ENCODE measurements at regions not wholly inside any gene's neighbourhood (a gene's known extent, or its start where the extent isn't known, plus 50 kb on each side); places are given as distances from the start of the nearest gene placed in this dataset.
"Not testable (repeated sequence)": the region's sequence is repeated elsewhere in the genome, so short reads cannot be mapped to it uniquely, and the experiment has no call there.

DNA sequence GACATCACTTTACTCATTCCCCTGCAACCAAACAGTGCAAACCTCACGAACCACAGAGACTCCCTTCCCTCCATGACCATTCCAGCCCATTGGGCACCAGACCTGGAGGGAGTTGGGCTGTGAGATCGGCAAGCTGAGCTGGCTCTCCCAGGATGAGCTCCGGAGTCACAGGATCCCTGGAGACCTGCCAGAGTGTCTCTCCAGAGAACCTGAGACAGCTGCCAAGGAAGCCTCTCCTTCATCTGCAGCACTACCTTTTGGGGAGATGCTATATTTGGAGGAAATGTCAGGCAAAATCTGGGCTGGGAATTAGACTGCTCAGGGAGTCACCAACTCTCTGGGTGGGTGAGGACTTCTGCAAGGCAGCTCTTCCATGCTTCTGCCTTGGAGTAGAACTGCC lies 417.4 kb downstream of the TNS1 start:
- DNase-seq (ENCODE audit: low read depth) = no peak

DNA sequence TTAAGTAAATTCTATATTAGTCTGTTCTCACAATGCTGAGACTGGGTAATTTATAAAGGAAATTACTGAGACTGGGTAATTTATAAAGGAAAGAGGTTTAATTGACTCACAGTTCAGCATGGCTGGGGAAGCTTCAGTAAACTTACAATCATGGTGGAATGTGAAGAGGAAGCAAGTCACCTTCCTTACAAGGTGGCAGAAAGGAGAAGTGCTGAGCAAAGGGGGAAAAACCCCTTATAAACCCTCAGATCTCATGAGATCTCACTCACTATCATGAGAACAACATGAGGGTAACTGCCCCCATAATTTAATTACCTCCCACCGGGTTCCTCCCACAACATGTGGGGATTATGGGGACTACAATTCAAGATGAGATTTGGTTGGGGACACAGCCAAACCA lies 422.4 kb downstream of the TNS1 start:
- DNase-seq (ENCODE audit: low read depth) = not testable (repeated sequence)

DNA sequence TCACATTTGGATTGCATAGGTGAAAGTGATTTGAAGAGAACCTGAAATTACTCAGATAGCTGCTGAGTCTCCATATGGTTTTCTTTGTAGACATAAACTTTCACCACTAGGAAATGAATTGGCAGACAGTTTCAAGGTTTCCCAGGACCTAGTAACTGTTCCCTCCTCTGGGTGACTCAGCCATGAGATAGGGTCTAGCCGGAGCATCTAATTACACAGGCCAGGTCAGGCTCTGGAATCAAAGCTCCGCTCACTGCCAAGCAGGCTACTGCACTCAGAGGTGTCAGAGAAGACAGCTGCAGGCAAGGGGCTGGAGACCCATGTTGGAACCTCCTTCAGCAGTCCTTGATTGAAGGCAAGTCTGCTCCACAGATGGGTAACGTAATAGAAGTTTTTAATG lies 429.2 kb downstream of the TNS1 start:
- DNase-seq (ENCODE audit: low read depth) = peak; percentile 60

DNA sequence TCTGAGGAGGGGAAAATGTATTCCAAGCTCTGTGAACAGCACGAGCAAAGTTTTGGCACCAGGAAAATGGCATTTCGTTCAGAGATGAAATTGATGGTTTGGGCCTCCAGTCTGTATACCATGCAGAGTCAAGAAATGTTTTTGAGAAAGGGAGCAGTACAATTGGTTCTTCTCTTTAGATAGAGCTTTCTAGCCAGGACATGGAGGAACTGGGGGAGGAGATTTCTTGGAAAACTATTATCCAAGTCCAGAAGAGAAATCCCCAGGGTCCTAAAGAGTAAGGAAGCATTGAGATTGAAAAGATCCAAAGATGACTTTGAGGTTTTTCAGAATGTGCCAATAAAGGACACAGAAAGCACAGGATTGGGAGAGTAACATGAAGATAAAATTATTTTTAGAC lies 432.4 kb downstream of the TNS1 start:
- DNase-seq (ENCODE audit: low read depth) = no peak

DNA sequence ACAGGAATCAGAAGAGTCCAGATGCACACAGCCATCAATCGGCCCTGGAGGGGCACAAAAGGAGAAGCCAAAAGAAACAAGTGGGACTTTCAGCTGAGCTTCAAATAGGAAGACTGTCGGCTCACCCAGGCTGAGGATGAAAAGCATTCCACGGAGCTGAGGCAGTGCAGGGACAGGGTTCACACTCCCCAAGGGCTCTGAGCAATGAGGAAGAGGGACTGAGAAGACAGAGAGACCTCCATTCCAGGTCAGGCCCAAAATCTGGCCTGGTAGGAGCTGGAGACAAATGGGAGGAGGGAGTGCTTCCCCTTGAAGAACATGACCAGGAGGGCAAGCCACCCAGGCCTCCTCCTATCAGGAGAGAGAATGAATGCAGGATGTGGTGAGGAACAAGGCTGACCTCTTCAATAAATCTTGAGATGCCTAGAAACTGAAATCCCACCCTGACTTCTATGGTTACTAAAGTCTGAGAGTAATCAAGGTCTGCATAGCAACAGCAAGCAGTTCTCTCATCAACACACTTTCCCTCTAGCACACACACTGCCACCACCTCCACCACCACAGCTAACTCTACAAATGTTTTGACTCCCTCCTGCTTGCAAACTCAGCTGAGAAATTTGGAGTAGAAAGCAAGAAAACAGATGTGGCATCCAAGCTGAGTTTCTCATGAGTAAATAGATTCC lies 434.4 kb downstream of the TNS1 start:
- no peak for DNase-seq (ENCODE audit: low read depth)

DNA sequence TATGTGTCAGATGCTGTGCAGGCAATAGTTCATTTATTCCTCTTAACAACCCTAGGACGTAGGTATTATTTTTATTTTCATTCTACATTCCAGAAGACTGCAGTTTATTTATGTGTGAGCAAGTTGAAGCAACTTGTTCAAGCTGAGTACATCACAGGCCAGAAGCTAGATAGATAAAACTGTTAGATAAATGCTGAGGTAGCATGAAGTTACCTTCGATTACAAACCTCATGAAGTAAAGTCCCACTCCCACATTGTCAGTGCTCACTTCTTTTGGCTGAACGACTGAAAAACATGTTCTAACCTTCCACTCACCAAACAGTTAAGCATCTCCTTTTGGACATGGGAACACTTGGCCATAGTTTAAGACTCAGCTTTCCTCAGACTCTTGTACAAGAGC lies 439.2 kb downstream of the TNS1 start:
- no peak for DNase-seq (ENCODE audit: low read depth)

DNA sequence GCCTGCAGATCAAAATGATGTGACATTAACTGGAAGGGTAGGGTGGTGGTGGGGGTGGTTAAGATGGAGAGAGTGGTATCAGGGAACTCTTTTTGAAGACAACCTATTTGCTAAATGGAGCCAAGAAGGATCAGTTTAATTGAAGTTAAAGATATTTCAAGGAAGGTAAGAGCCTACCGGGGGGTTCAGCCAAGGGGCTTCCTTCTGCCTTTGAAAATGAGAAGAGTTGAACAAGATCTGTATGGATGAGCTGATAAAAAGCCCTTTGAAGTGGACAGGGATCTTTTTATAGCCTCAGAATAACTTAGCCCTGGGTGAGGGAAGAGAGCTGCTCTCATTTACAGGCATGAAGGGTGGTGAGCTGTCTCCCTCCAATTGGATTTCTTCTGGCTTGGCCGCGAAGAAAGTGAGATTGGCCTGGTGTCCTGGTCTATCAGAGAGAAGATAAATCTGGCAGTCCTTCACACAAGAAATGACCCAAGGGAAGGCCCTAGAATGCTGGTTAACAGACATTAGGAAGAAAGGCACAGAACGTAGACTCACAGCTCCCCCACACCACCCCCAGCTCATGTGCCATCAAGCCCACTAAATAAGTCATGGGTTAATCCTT lies 439.8 kb downstream of the TNS1 start:
- no peak for DNase-seq (ENCODE audit: low read depth)

DNA sequence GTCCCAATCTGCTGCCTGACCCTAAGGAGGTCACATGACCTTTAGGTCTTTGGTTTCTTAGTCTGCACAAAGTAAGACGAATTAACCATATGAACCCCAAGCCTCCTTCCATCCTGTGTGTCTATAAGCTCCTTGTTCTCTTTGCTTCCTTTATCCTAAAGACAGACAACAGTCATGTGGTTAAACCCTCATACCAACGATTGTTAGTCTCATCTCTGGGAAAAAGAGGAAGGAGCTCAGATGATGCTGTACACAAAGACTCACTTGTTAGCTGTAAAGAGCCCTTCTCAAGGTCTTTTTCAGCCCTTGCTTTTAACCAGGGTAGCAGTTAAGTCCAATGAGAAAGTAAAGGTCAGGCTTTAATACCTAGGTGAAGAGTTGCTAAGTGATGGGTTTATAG lies 443.7 kb downstream of the TNS1 start:
- DNase-seq (ENCODE audit: low read depth) = no peak

DNA sequence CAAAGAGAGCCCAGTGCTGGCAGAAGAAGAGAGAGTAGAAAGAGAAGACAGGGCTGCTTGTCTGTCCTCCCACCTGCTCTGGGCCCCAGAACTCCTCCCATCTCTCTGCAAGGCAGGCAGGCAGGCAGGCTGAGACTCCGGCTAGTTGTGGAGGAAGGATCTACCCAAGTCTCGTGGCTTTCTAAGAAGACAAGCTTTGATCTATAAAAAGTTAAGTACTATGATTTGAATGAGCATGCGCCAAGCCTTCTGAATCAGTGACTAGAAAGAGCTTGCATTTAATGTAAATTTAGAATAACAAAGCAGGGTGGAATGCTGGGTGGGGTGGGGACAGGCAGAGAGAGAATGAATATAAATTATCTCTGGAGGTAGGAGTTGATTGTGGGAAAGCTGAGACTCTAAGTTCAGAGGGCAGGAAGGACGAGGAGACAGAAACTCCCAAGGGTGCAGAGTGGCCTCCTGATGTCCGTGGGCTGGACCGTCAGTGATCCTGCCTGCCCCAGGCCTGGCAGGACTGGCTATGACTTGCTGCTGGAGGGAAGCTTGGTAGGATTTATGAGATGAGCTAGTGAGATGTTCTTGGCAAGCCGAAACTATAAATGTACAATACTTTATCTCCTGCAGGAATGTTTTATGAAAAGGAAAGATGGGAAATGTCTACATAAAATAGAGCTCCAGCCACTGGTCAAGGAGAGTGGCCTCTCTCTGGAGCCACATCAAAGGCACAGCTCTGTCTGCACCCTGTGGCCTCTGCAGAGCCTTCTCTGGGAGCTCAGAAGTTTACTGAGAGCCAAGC lies 447.5 kb downstream of the TNS1 start:
- no peak for DNase-seq (ENCODE audit: low read depth)

DNA sequence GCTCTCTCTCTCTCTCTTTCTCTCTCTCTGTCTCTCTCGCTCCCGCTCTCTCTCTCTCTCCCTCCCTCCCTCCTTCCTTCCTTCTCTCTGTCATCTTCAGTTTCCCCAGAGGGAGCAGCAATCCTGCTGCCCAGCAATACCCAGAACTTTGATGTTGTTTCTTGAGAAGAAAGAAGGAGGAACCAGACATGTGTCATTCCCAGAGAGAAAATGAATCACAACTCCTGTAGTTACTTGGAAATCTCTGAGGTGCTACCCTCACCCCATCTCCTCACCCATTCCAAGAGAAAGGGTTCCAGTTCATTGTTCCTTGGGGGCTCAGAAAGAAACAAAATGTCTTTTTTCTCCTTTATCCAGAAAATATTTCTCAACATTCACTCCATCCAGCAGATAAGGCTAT lies 449.1 kb downstream of the TNS1 start:
- no peak for DNase-seq (ENCODE audit: low read depth)

DNA sequence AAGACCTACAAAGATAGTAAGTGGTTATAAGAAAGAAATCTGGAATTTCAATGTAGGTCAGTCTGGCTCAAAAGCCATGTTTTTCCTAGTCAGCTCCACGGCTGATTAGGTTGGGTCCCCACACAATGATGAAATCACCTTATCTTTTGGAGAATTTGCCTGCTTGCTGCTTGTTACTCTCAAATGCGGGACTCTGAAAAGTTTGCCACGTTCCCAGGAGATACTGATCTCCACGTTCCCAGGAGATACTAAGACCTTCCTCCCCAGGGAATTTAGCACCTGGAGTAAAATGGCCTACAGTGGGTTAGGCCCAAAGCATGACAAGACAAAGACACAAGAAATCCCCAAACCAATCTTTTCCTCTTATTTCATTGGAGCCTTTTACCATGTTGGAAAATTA lies 449.6 kb downstream of the TNS1 start:
- no peak for DNase-seq (ENCODE audit: low read depth)

DNA sequence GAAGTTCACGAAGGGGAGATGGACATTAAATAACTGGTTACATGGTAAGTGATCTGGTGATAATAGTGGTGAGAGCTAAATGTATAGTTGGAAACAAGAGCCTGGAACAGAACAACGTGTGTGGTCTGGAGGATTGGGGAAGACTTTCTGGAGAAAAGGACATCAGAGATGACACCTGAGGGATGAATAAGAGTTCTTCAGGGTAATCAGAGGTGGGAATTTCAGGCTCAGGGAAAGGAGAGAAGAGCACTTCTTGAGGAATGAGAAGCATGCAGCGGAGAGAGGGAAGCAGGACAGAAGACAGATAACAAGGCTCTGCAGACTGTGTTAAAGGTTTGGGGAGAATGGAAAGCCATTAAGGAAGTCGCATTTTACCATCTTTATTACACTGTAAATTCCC lies 450.7 kb downstream of the TNS1 start:
- DNase-seq (ENCODE audit: low read depth) = no peak

DNA sequence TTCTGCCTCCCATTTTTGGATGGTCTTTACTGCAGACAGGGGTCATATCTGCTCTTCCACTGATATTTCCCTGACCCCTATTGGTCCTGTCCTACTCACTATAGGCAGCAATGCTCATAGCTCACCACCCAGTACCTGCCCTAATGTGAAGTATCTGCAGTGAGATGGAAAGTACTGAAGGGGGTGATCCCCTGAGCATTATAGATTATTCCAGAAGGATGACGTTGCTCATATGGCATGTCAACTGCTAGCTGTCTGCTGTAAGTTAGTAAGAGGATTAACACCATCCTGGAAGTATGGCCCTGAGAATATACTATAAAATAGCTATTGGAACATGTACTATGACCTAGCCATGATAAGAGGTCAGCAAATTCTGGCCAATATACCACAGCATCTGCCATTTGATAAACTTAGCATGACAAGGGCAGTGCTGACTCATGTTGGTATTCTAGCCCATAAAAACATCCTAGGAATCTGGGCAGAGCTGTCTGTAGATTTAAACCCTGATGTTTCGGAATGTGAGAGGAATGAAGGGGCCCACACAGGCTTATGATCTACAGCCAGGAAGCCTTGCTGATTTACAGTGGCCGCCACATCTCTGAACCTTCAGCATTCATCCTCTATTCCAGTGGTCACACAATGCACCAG lies 451.4 kb downstream of the TNS1 start:
- peak; percentile 68 for DNase-seq (ENCODE audit: low read depth)

DNA sequence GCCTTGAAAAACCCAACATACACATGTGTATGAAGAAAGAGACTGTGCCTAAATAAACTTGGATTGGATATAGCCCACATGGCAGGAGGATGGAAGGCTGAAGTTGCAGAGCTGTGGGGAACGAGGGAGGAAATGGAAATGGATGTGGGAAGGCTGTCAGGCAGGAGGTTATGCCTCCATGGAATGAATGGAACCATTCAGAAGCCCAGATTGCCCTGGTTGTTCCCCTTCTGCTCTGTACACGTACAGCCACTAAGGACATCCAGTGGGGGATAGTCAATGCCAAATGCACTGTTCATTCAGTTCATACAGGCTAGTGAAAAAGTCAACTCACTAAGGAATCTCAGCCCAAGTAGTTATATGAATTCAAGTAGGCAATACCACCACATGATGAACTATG lies 463.7 kb downstream of the TNS1 start:
- DNase-seq (ENCODE audit: low read depth) = no peak

DNA sequence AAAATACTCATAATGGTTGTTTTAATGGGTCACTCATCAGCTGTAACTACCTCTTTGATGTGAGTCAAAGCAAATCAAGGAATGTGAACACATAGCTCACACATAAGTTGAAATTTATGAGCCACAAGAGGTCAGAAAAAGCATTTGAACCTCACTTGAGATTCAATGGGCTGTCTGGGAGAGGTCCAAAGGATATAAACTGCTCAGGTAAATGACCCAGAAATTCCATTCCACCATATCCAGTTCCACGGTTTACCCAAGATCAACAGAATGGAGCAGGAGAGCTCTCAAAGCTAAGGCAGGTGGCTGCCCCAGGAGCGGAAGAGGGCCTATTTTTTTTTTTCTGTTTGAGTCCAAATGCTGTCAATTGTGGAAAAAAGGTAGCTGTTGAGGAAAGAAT lies 464.1 kb downstream of the TNS1 start:
- DNase-seq (ENCODE audit: low read depth) = no peak

DNA sequence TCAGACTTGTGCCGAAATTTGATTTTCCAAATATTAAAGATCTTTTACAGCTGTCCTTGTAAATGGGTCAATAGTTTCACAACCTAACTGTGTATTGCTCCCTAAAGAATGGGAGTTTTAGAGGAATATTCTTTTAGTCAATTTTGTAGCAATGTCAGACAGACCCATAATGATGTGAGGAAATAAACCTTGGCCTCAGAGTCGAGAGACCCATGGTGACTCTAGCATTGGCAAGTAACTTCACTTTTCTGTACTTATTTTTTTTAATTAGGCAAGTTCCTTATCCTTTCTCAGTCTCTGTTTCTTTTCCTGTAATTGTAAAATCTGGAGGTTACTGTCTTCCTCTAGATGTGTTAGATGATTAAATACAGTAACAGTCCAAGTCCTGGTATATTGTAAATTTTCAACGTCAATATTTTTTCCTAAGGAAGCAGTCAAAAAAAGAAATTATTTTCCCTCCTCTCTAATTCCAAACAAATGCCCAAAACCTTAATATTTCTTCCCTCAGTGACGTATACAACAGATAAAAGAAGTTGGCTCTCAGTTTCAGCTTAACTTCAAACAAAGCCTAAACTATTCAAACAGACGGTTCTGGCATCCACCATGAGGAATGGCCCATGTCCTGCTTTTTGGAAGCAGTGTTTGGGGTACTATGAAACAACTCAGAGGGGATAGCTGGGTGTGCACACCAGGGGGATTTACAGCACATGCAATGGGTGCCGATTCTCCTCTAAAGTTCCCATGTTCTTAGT lies 466.7 kb downstream of the TNS1 start:
- DNase-seq (ENCODE audit: low read depth) = no peak

DNA sequence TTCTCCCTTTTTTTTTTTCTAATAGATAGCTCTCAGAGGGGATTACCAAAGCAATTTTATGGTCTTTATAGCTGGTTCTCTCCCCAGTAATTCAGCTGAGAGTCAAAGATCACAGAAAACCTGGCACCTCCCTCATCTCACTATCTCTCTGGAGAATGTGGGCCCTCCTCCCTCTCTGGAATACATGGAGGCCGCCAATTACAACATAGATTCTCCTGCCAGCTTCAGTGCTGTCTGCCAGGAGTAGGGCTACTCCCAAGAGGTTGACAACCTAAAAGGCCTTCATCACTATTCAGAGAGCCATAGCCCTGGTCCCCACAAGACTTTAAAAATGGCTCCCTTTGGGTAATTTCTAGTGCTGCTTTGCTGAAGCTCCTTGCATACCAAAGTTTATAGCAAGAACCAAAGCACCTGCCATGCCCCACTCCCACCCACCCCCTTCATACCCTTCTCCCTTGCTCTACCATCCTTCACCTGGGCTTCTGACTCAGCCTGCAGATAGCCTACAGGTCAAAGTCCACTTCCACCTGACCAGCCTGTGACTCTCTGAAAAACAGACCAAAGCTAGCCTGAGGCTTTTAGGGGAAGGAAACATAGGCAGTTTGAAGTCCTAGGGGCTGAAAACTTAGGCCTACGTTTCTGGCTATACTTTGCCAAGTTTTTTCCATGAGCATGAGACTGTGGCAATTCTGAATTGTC lies 472.3 kb downstream of the TNS1 start:
- no peak for DNase-seq (ENCODE audit: low read depth)

DNA sequence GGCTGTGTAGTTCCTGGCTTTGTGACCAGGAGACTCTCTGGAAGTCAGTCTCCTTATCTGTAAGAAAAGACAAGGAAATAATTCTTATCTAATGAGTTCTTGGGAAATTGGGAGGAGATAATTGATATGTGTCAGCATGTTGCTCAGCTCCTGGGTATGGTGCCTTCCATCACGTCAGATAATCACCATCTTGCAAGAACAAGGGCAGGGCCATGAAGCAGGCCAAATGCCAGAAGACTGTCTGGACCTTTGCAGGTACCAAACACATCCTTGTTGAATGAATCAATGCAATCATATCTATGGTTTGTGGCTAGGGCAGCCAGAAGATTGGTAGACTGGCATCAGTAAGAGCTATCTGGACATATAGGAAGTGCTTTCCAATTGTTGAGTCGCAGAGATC lies 473.5 kb downstream of the TNS1 start:
- DNase-seq (ENCODE audit: low read depth) = no peak

DNA sequence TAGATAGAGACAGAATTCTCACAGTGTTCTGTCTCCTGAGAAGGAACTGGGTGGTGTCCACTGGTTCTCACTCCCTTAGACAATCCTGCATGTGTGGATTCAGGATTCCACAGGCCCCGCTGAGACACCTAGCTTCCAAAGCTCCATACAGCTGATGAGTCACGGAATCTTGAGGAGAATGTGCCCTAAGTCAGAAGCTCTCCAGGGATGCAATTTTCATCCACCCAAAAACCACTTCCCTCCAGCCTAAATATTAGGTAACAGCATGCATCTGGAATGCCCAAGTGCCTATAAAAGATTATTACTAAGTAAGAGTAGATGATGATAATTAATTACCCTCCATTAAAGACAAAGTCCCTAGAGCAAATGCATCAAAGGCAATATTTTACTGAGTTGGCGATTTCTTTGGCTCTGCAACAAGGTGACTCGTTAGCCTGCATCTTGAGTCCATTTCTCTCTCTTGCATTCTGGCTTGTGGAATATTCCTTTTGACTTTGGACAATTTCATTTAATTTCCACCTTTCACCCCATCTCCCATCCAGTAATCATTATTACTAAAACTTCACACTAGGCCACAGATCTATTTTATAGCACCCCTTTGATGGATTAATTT lies 475.1 kb downstream of the TNS1 start:
- peak; percentile 48 for DNase-seq (ENCODE audit: low read depth)

DNA sequence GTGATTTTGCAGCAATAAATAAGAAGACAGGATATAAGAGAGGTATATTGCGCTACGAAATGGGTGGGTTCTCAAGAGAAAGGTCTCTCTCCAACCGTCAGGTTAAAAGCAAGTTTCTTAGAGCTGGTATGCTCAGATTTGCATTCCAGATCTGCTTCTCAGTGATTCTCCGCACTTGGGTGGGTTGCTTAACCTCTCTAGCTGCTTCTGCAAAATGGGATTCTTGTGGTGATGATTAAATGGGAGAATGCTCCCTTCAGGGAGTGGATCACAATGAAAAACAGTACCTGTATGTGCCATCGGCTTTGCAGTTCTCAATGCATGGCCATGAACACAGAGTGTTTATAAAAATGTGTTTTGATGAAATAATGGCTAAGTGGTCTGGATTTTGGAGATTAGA lies 477.7 kb downstream of the TNS1 start:
- DNase-seq (ENCODE audit: low read depth) = no peak

DNA sequence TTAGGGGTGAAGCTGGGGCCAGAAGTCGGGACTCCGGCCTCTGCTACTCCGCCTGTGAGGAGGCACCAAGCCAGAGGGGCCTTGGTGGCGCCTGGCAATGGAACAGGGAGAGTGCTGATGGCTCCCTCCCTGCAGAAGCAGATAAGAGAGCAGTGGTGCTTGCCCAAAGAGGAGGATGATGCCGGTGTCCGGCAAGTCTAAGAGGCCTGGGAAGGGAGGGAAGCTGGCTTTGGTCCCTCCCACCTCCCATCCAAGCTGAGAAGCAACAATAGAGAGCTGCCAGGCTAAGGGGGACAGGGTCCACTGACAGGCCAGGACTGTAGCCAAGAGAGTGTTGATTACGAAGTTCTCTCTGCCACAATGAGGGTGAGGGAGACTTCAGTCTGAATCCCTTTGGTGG lies 479.5 kb downstream of the TNS1 start:
- DNase-seq (ENCODE audit: low read depth) = no peak

All from ELR (cell line).